Mesendoderm (in vitro differentiated cells): ENCODE measurements at regions not wholly inside any gene's neighbourhood (a gene's known extent, or its start where the extent isn't known, plus 50 kb on each side); places are given as distances from the start of the nearest gene placed in this dataset.

Source experiments
- DNase-seq: peaks from one replicate; pipeline ENCODE4 v3.0.0; 2013
- H2AK5ac ChIP-seq: 2 replicates; pipeline ENCODE4 v1.6.1; 2013; ENCODE audit warnings: low read length, inconsistent platforms
- H2BK120ac ChIP-seq: 2 replicates; pipeline ENCODE4 v1.6.1; 2013; ENCODE audit warnings: low read depth, mild to moderate bottlenecking, low read length, moderate library complexity, mixed read lengths
- H2BK15ac ChIP-seq: replicated peaks from 2 replicates; pipeline ENCODE4 v1.6.1; 2013; ENCODE audit warnings: low read depth, mild to moderate bottlenecking, moderate library complexity
- H2BK5ac ChIP-seq: 2 replicates; pipeline ENCODE4 v1.6.1; 2013; ENCODE audit warnings: low read length, inconsistent platforms
- H3K18ac ChIP-seq: 2 replicates; pipeline ENCODE4 v1.6.1; 2013; ENCODE audit warnings: mild to moderate bottlenecking, low read length, mixed read lengths
- H3K23ac ChIP-seq: one replicate; pipeline ENCODE4 v1.6.1; 2013; ENCODE audit warnings: low read length
- H3K27ac ChIP-seq: 2 replicates; pipeline ENCODE4 v1.5.1; 2013; ENCODE audit warnings: low read depth, mild to moderate bottlenecking, inconsistent platforms, low read length, moderate library complexity
- H3K27me3 ChIP-seq: 2 replicates; pipeline ENCODE4 v1.6.1; 2013; ENCODE audit warnings: low read length, control low read depth, mild to moderate bottlenecking, inconsistent platforms; ENCODE audit not compliant: insufficient read depth, poor library complexity
- H3K36me3 ChIP-seq: 2 replicates; pipeline ENCODE4 v1.6.1; 2013; ENCODE audit warnings: low read length, inconsistent platforms; ENCODE audit not compliant: control insufficient read depth, insufficient read depth
- H3K4ac ChIP-seq: one replicate; pipeline ENCODE4 v1.6.1; 2013; ENCODE audit warnings: low read depth, mild to moderate bottlenecking, low read length, moderate library complexity
- H3K4me1 ChIP-seq: 2 replicates; pipeline ENCODE4 v1.6.1; 2013; ENCODE audit warnings: low read depth, low read length, inconsistent platforms; ENCODE audit not compliant: control insufficient read depth
- H3K4me2 ChIP-seq: 2 replicates; pipeline ENCODE4 v1.6.1; 2013; ENCODE audit warnings: low read length
- H3K4me3 ChIP-seq: 2 replicates; pipeline ENCODE4 v1.5.1; 2013; ENCODE audit warnings: mild to moderate bottlenecking, low read length
- H3K56ac ChIP-seq: one replicate; pipeline ENCODE4 v1.6.1; 2013; ENCODE audit warnings: low read length
- H3K79me1 ChIP-seq: 2 replicates; pipeline ENCODE4 v1.6.1; 2013; ENCODE audit warnings: low read length, inconsistent platforms
- H3K79me2 ChIP-seq: 2 replicates; pipeline ENCODE4 v1.6.1; 2013; ENCODE audit warnings: mild to moderate bottlenecking, low read length; ENCODE audit not compliant: control insufficient read depth, insufficient read depth
- H3K9ac ChIP-seq: 2 replicates; pipeline ENCODE4 v1.6.1; 2013; ENCODE audit warnings: low read length, inconsistent platforms
- H4K5ac ChIP-seq: one replicate; pipeline ENCODE4 v1.6.1; 2013; ENCODE audit warnings: low read length
- H4K8ac ChIP-seq: one replicate; pipeline ENCODE4 v1.6.1; 2013; ENCODE audit warnings: low read depth, mild to moderate bottlenecking, control low read depth, low read length, moderate library complexity
- WGBS: extraction: QIAGEN DNeasy Blood & Tissue Kit; methylation state at CpG from one replicate; pipeline ENCODE4 v1.1.7; 2013; ENCODE audit warnings: low lambda C conversion rate, missing lambda C conversion rate; ENCODE audit not compliant: insufficient coverage; ENCODE audit errors: extremely low coverage; 5-methylcytosine and 5-hydroxymethylcytosine counted together

DNA sequence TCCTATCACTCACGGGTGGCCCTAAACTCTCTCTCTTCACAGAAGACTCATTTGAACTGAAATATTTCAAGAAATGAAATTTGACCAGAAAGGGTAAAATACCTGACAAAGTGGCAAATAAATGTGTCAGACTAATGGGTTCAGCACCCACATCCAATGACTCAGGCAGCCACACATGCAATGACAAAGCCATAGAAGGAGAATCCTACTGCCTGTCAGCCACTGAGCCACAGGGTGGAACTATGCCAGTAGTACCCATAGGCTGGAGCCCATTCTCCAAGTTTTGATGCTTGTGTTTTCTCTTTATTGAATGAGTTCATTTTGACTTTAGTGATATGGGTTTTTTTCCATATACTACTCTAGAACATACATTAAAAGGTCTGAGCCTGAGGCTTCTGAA, 179.0 kb downstream of the BEND2 start:
- Histone ChIP-seq H2BK15ac (no peak overlapping the region), H3K9ac (no peak overlapping the region), H3K4ac (no peak overlapping the region), H2AK5ac (no peak overlapping the region), H3K27me3 (no peaks in the 10 kb centered on the region), H3K23ac (no peak overlapping the region), H3K4me3 (no peak overlapping the region), H4K8ac (no peak overlapping the region), H3K36me3 (no peaks in the 10 kb centered on the region), H3K4me1 (no peaks in the 10 kb centered on the region), H2BK5ac (no peak overlapping the region), H3K4me2 (no peak overlapping the region), H2BK120ac (no peak overlapping the region), H4K5ac (no peak overlapping the region), H3K79me2 (no peaks in the 10 kb centered on the region), H3K18ac (no peak overlapping the region), H3K56ac (no peak overlapping the region), H3K27ac (no peak overlapping the region), H3K79me1 (no peaks in the 10 kb centered on the region)
- no CpG with 5 or more reads among the region's 1 CpG for WGBS
- DNase-seq, result no peak

DNA sequence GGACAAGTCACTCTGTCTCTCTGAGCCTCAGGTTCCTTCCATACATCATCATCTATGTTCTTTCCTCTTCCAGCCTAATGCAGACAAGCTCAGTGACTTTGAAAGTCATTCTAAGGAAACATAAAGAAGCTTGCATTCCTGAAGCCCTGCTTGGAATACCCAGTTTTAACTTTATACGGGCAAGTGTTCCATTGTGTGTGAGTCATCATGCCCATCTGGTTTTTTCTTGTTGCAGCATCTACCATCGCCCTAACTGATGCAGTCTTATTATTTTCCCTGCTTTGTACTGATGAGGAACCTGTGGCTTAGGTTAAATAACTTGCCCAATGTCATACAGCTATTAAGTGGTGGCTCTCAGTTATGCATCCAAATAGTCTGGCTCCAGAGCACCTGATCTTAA, 177.9 kb upstream of the RAI2 start:
- Histone ChIP-seq H2BK5ac (no peak overlapping the region), H2BK120ac (no peak overlapping the region), H3K36me3 (no peaks in the 10 kb centered on the region), H3K18ac (no peak overlapping the region), H3K9ac (no peak overlapping the region), H3K79me2 (no peaks in the 10 kb centered on the region), H3K23ac (no peak overlapping the region), H3K4me3 (no peak overlapping the region), H3K4me2 (no peak overlapping the region), H4K8ac (no peak overlapping the region), H2AK5ac (no peak overlapping the region), H3K79me1 (no peaks in the 10 kb centered on the region), H3K4ac (no peak overlapping the region), H3K27me3 (no peaks in the 10 kb centered on the region), H3K56ac (no peak overlapping the region), H3K27ac (no peak overlapping the region), H3K4me1 (no peaks in the 10 kb centered on the region), H4K5ac (no peak overlapping the region), H2BK15ac (no peak overlapping the region)
- WGBS, result no CpG with 5 or more reads among the region's 2 CpGs
- DNase-seq, result no peak

DNA sequence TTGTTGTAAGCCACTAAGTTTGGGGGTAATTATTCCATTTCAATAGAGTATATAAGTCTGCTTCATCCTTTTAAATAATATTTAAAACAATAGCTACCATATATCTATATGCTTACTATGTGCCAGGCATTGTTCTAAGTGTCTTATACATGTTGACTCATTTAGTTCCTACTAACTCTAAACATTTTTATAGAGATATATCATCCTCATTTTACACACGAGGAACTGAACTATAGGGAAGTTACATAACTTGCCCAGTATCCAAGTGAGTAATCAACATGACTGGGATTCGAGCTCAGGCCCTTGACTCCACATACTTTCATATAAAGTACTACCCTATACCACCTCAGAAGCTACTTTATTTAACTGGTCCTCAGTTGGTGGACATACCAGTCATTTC, 175.3 kb upstream of the RAI2 start:
- Histone ChIP-seq H2AK5ac (no peak overlapping the region), H3K79me1 (no peaks in the 10 kb centered on the region), H3K27me3 (no peaks in the 10 kb centered on the region), H2BK15ac (no peak overlapping the region), H3K9ac (no peak overlapping the region), H4K5ac (no peak overlapping the region), H3K18ac (no peak overlapping the region), H3K4me3 (no peak overlapping the region), H3K4ac (no peak overlapping the region), H4K8ac (no peak overlapping the region), H3K56ac (no peak overlapping the region), H3K36me3 (no peaks in the 10 kb centered on the region), H2BK120ac (no peak overlapping the region), H3K79me2 (no peaks in the 10 kb centered on the region), H2BK5ac (no peak overlapping the region), H3K4me2 (no peak overlapping the region), H3K27ac (no peak overlapping the region), H3K4me1 (no peaks in the 10 kb centered on the region), H3K23ac (no peak overlapping the region)
- no CpG with 5 or more reads among the region's 2 CpGs for WGBS
- DNase-seq, result no peak

DNA sequence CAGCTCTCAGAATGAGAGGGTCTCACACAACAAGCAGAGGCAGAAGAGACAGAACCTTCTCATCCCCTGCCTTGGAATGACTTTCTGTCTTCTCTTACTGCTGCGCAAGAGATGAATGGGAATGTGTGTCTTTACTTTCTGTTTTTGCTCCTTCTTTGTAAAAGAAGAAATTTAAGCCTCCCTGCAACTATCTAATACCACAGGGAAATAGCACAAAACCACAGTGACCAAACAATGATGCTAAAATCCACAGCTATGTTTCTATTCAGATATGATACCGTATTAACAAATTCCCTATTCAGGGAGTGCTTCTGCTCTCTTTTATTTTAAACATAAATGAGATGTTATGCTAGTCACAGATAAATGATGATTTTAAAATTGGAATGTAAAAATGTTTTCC, 173.8 kb upstream of the RAI2 start:
- Histone ChIP-seq H3K18ac (no peak overlapping the region), H2BK5ac (no peak overlapping the region), H2AK5ac (no peak overlapping the region), H2BK15ac (no peak overlapping the region), H3K27me3 (no peaks in the 10 kb centered on the region), H4K8ac (no peak overlapping the region), H3K56ac (no peak overlapping the region), H3K4ac (no peak overlapping the region), H3K27ac (no peak overlapping the region), H3K4me3 (no peak overlapping the region), H2BK120ac (no peak overlapping the region), H4K5ac (no peak overlapping the region), H3K79me2 (no peaks in the 10 kb centered on the region), H3K4me2 (no peak overlapping the region), H3K4me1 (no peaks in the 10 kb centered on the region), H3K23ac (no peak overlapping the region), H3K36me3 (no peaks in the 10 kb centered on the region), H3K9ac (no peak overlapping the region), H3K79me1 (no peaks in the 10 kb centered on the region)
- no CpG with 5 or more reads among the region's 2 CpGs for WGBS
- no peak for DNase-seq

GRCh38 chrX:18034504-18034903, 173.4 kb upstream of the RAI2 start:
- no CpG with 5 or more reads among the region's 3 CpGs for WGBS
- no peak overlapping the region for H3K27ac ChIP-seq
- H3K56ac ChIP-seq, result no peak overlapping the region
- no peak overlapping the region for H3K4me3 ChIP-seq
- no peaks in the 10 kb centered on the region for H3K79me2 ChIP-seq
- no peak overlapping the region for H2BK120ac ChIP-seq
- no peaks in the 10 kb centered on the region for H3K4me1 ChIP-seq
- H4K8ac ChIP-seq, result no peak overlapping the region
- no peaks in the 10 kb centered on the region for H3K36me3 ChIP-seq
- no peak overlapping the region for H3K9ac ChIP-seq
- H3K23ac ChIP-seq, result no peak overlapping the region
- H2BK5ac ChIP-seq, result no peak overlapping the region
- H3K4me2 ChIP-seq, result no peak overlapping the region
- DNase-seq, result no peak
- H3K79me1 ChIP-seq, result no peaks in the 10 kb centered on the region
- no peak overlapping the region for H2AK5ac ChIP-seq
- H3K27me3 ChIP-seq, result no peaks in the 10 kb centered on the region
- no peak overlapping the region for H3K4ac ChIP-seq
- H3K18ac ChIP-seq, result no peak overlapping the region
- H4K5ac ChIP-seq, result no peak overlapping the region
- no peak overlapping the region for H2BK15ac ChIP-seq

DNA sequence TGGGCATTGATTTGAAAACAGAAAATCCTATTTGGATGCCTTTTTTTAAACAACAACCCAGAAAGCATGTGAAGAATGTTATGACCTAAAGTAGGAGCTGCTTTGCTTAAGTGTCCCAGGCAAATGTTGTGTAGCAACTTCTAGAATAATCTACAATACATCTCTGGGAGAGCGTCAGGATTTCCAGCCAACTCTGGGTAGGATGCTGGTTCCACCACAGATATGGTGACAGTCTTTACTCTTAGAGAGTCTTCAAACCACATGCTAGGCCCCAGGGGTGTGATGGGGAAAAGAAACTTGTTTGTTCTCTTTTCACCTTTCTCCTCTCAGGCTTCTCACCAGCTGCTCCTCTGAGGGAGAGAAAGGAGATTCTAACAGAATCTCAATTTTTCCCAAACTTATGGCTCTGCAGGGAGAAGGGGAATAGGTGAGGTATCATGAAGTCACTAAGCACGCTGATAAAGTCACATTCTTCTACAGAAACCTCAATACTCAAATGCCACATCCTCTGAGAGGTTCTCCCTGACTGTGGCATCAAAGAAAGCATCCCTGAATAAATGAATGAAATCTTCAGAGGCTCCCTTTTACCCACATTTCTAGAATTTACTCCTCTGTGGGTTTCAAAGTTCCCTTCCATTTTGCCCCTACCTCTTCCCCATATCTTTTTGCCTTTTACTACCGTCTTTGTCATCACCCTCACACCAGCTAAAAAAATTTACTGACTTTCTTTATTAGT, 171.6 kb upstream of the RAI2 start:
- no peak overlapping the region for H4K5ac ChIP-seq
- no peak overlapping the region for H3K23ac ChIP-seq
- no peak for DNase-seq
- H3K56ac ChIP-seq, result no peak overlapping the region
- H2BK120ac ChIP-seq, result no peak overlapping the region
- H3K9ac ChIP-seq, result no peak overlapping the region
- H4K8ac ChIP-seq, result no peak overlapping the region
- no peaks in the 10 kb centered on the region for H3K36me3 ChIP-seq
- no peak overlapping the region for H2AK5ac ChIP-seq
- no CpG with 5 or more reads among the region's 3 CpGs for WGBS
- no peaks in the 10 kb centered on the region for H3K79me2 ChIP-seq
- no peak overlapping the region for H3K27ac ChIP-seq
- H2BK15ac ChIP-seq, result no peak overlapping the region
- no peaks in the 10 kb centered on the region for H3K4me1 ChIP-seq
- no peak overlapping the region for H3K4me3 ChIP-seq
- H3K18ac ChIP-seq, result no peak overlapping the region
- H3K79me1 ChIP-seq, result no peaks in the 10 kb centered on the region
- H3K4ac ChIP-seq, result no peak overlapping the region
- H2BK5ac ChIP-seq, result no peak overlapping the region
- no peaks in the 10 kb centered on the region for H3K27me3 ChIP-seq
- H3K4me2 ChIP-seq, result no peak overlapping the region
